HFF-Myc (cell line): ENCODE measurements at regions not wholly inside any gene's neighbourhood (a gene's known extent, or its start where the extent isn't known, plus 50 kb on each side); places are given as distances from the start of the nearest gene placed in this dataset.
A peak's percentile ranks its signal among the peaks of the same experiment; 100 is the strongest.

Experiments
- DNase-seq: peaks from one replicate; pipeline ENCODE4 v3.0.0-alpha.2; 2011; ENCODE audit warnings: low read depth; ENCODE audit errors: extremely low read depth
- H3K4me3 ChIP-seq: replicated peaks from 2 replicates; pipeline ENCODE4 v1.5.1; 2011; ENCODE audit warnings: low read depth, mild to moderate bottlenecking, control low read depth, low read length
- CTCF ChIP-seq: IDR thresholded peaks from 2 replicates; pipeline ENCODE4 v1.5.1; 2012; ENCODE audit warnings: mild to moderate bottlenecking, low read depth, low read length, control low read depth; ENCODE audit errors: missing control alignments

DNA sequence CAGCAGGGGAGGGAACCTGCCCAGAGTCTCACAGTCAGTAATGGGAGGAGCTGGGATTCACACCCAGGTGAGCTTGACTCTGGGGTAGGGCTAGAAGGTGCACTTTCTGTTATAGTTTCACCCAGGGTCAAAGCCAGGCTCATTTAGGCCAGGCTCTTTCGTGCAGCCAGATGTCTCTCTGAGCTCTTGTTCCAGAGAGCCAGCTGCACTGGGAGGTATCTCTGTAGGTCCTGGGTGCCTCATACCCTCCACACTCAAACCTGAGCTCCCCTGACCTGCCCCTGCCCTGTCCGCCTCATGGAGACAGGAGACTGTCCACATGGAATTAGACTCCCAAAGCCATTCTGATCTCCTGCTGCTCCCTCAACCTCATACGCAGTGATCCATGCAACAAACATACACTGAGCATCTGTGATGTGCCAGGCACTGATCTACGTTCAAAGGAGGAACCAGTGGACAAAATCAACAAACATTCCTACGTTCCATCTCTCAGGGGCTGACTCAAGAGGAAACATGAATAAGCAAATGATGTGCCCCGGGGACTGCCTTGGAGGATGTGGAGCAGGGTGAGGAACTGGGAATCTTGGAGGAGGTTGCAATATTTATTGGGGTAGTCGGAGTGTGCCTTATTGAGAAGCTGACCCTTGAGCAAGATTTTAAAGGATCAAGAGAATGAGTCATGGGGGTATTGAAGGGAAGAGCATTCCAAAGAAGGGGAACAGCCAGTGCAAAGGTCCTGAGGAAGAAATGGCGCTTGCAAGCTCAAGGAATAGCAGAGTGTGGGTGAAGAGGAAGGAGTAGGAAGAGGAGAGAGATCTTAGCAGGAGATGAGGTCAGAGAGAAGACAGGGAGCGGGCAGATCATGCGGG lies 71.3 kb upstream of the TOX2 start:
- no peak for TF ChIP-seq CTCF
- H3K4me3 ChIP-seq = no peak overlapping the region
- DNase-seq = peak; percentile 37

DNA sequence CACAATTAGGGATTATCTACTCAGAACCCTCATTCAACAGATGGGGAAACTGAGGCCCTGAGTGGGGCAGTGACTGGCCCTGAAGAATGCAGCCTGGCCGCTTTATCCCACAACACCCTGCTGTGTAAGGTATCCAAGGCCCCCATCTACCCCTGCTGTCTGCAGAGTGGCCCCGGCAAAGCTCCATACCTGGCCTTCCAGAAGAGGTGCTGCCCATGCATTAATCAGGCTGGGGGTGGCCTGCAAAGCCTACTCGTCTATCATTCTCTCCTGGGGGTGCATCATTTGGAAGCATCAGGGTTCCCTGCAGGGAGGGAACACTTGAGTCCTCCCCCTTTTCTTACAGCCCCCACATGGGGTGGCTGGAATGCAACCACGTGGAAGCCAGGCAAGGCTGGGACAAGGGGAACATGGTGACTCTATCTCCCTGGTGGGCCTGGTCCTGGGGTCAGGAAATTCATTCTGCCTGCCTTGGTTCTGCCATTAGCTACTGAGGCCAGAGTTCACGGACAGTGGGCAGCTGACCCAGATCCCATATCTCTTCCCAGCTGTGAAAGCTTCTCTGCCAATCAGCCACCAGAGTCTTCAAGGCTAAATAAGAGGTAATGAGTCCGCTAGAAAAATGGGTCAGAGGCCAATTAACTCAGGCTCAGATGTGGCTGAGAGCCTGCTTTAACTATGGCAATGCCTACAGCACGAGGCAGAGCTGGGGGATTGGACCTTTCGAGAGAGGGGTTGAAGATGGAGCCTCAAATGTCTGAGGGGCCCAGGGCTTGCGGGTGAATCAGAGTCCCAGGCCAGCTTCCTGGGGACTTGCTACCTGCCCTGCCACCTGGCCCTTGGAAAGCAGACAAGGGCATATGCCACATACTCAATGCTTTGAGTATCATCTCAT lies 72.3 kb upstream of the TOX2 start:
- no peak overlapping the region for H3K4me3 ChIP-seq
- no peak for TF ChIP-seq CTCF
- no peak for DNase-seq

GRCh38 chr20:43840382-43841070 lies 74.1 kb upstream of the TOX2 start:
- DNase-seq = no peak

DNA sequence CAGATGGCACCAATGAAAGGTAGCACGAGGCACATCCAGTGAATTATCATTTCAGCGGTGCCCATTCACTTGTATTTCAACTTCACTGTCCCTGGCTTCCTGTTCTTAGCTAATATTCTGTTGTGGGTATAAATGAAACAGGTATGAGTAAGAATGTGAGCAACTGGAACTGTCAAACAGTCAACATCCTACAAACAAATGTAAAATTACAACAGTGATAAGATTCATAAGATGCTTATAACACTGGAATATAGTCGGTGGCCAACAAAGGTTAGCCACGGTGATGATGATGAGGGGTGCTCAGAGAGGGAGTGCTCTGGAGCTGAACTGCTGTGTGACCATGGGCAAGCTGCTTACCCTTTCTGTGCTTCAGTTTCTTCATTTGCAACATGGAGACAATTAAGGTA lies 74.9 kb upstream of the TOX2 start:
- TF ChIP-seq CTCF = no peak
- no peak for DNase-seq
- no peak overlapping the region for H3K4me3 ChIP-seq

More at GRCh38 chr20:43840382-43841070, 74.1 kb upstream of the TOX2 start:
- TF ChIP-seq CTCF = peak; percentile 57
- H3K4me3 ChIP-seq = no peak overlapping the region

DNA sequence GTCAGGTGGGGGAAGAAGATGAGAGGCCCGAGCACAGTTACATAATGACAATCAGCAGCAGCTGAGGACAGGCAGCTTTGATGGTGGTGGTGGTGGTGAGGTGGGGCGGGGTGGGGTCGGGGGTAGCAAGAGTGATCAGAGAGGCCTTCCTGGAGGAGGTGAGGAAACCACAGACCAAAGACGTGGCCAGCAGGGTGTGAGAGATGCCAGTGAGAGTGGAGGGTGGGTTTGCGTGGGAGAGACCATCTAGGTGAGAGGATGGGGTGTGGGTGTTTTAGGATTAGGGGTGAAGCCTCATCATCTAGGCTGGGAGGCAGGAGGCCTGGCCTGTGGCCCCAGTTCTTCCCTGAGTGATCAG lies 76.0 kb upstream of the TOX2 start:
- DNase-seq = no peak
- no peak for TF ChIP-seq CTCF
- H3K4me3 ChIP-seq = no peak overlapping the region

DNA sequence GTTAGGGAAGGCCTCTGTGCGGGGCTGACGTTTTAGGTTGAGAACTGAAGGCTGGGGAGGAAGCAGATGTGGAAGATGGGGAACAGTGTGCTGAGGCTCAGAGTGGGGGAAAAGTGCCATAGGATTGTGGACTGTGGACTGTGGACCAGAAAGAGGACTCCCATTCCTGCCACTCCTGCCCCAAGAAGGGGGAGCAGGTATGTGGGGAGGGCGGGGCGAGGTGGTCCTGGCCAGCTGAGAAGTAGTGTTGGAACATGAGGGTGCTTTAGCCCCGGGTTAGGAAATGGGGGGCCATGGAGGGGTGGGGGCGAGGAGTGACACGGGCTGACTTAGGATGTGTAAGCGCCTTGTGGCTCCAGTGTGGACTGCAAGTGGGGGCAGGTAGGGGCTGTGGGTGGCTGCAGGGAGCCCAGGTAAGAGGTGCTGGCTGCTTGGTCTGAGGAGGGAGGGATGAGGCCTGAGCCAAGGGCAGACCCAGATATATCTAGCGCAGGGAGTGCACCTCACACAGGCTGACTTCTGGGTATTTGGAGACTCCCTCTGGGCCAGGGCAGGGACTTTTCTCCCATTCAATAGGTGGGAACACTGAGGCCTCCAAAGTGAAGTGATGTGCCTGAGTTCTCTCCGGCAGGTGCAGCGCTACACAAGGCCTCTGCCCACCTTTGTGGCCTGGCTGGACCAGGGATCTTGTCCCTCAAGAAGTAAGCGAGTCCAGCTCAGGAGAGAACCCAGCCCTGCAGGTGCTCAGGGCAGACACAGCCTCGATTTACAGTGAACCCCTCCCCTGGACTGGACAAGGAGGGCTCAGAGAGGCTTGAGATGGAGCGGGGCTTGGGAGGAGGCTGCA lies 76.6 kb upstream of the TOX2 start:
- H3K4me3 ChIP-seq = no peak overlapping the region
- no peak for TF ChIP-seq CTCF
- no peak for DNase-seq
